Adrenal gland (tissue), 9 donors: ENCODE measurements at regions not wholly inside any gene's neighbourhood (a gene's known extent, or its start where the extent isn't known, plus 50 kb on each side); places are given as distances from the start of the nearest gene placed in this dataset.

Experiments
- DNase-seq, 7 donors: peaks; one replicate each; pipeline ENCODE4 v3.0.0-alpha.2; 2019 to 2020
- H3K27ac ChIP-seq, 5 donors: fragments of 200-600 bp; sonication (generic) in 4 of 5; 1 replicate in 3 of 5; 2 replicates in 2 of 5; pipeline versions ENCODE4 v1.5.1 to v1.8.0; 2016 to 2020; ENCODE audit warnings: mild to moderate bottlenecking in 1 of 5
- H3K27me3 ChIP-seq: fragments of 200-600 bp; 2 replicates; pipeline ENCODE4 v1.8.0; 2021
- H3K36me3 ChIP-seq, 2 donors: fragments of 200-600 bp; replicated peaks in 1 of 2; 1 replicate in 1 of 2; 2 replicates in 1 of 2; pipeline versions ENCODE4 v1.5.1 to v1.8.0; 2018 to 2022
- H3K4me1 ChIP-seq, 2 donors: fragments of 200-600 bp; replicated peaks in 1 of 2; 1 replicate in 1 of 2; 2 replicates in 1 of 2; pipeline versions ENCODE4 v1.5.1 to v1.8.0; 2018 to 2021
- H3K4me3 ChIP-seq, 4 donors: fragments of 200-600 bp; sonication (generic) in 3 of 4; one replicate each; pipeline ENCODE4 v1.5.1; 2016 to 2018
- H3K9me3 ChIP-seq, 3 donors: fragments of 200-600 bp; sonication (generic) in 1 of 3; replicated peaks in 1 of 3; 1 replicate in 2 of 3; 2 replicates in 1 of 3; pipeline versions ENCODE4 v1.5.1 to v1.8.0; 2016 to 2021
- CTCF ChIP-seq, 6 experiments: fragments of 450-650 bp in 4 of 6; fragments of 200-600 bp in 2 of 6; sonication (generic) in 1 of 6; IDR thresholded peaks; 1 replicate in 5 of 6; 2 replicates in 1 of 6; pipeline versions ENCODE4 v1.5.1 to v1.8.0; 2016 to 2021; ENCODE audit warnings: antibody characterized with exemption in 6 of 6, mild to moderate bottlenecking in 2 of 6, moderate library complexity in 1 of 6
- POLR2A ChIP-seq, 2 donors: fragments of 450-650 bp; IDR thresholded peaks; one replicate each; pipeline ENCODE4 v1.6.1; 2017; ENCODE audit warnings: antibody characterized with exemption in 2 of 2, mild to moderate bottlenecking in 2 of 2, moderate library complexity in 1 of 2
- WGBS, 4 donors: extraction: QIAGEN DNeasy Blood & Tissue Kit in 2 of 4; methylation state at CpG; one replicate each; pipeline versions ENCODE4 v1.1.5 to v1.1.7; 2013 to 2017; 5-methylcytosine and 5-hydroxymethylcytosine counted together
- intact Hi-C, 2 donors: fragments of 100-400 bp; cut with DNase I; formaldehyde crosslinking; loops; one replicate each; pipeline versions ENCODE4 v1.14.1 to v1.15.0; 2022 to 2023
- donor health status: healthy with polysubstance abuse.
- donor health status: Bipolar disorder and iron deficiency.
- donor health status: DM: yes; HTN: yes; CAD: no.
- donor health status: DM: no; HTN: no; CAD: no.
- donor health status: DM: no; HTN: no; CAD: no.

- no peak overlapping the region for H3K27ac ChIP-seq
- 61 to 71% (median 67%) methylated on average over 2 of the region's 2 CpGs for WGBS, 4 donors
- intact Hi-C loops = no loop called here
Observed at GRCh38 chr18:44533071-44533470, 147.6 kb upstream of the SETBP1 start.

GRCh38 chr18:44536046-44536445 lies 144.6 kb upstream of the SETBP1 start:
- H3K9me3 ChIP-seq = no peaks in the 10 kb centered on the region
- WGBS, 4 donors = 48 to 66% (median 61%) methylated on average over 1 of the region's 1 CpG
- intact Hi-C loops = no loop called here
- no peaks in the 10 kb centered on the region for H3K27me3 ChIP-seq
- H3K4me3 ChIP-seq = no peak overlapping the region
- no peaks in the 10 kb centered on the region for H3K36me3 ChIP-seq
- no peak overlapping the region for H3K27ac ChIP-seq
- no peak for TF ChIP-seq CTCF (IDR thresholded peaks at IDR 0.05)
- no peak for TF ChIP-seq POLR2A (IDR thresholded peaks at IDR 0.05)
- no peak for DNase-seq
- no peaks in the 10 kb centered on the region for H3K4me1 ChIP-seq

More at GRCh38 chr18:44533071-44533470, 147.6 kb upstream of the SETBP1 start:
- Histone ChIP-seq H3K27me3 (no peaks in the 10 kb centered on the region), H3K9me3 (no peaks in the 10 kb centered on the region), H3K36me3 (no peaks in the 10 kb centered on the region), H3K4me1 (no peaks in the 10 kb centered on the region), H3K4me3 (no peak overlapping the region)
- DNase-seq = no peak
- no peak for TF ChIP-seq POLR2A (IDR thresholded peaks at IDR 0.05)
- no peak for TF ChIP-seq CTCF (IDR thresholded peaks at IDR 0.05)

GRCh38 chr18:44536619-44537018 lies 144.1 kb upstream of the SETBP1 start:
- 56 to 65% (median 58%) methylated on average over 1 of the region's 1 CpG for WGBS, 4 donors
- intact Hi-C loops = no loop called here

GRCh38 chr18:44537526-44537925 lies 143.2 kb upstream of the SETBP1 start:
- H3K4me3 ChIP-seq = no peak overlapping the region
- no peaks in the 10 kb centered on the region for H3K4me1 ChIP-seq
- H3K9me3 ChIP-seq = no peaks in the 10 kb centered on the region
- 68 to 80% (median 75%) methylated on average over 2 of the region's 2 CpGs for WGBS, 4 donors
- no peak for TF ChIP-seq POLR2A (IDR thresholded peaks at IDR 0.05)
- no peak for TF ChIP-seq CTCF (IDR thresholded peaks at IDR 0.05)
- intact Hi-C loops = no loop called here
- no peak for DNase-seq
- no peaks in the 10 kb centered on the region for H3K27me3 ChIP-seq
- H3K36me3 ChIP-seq = no peaks in the 10 kb centered on the region
- no peak overlapping the region for H3K27ac ChIP-seq

More at GRCh38 chr18:44536619-44537018, 144.1 kb upstream of the SETBP1 start:
- Histone ChIP-seq H3K27me3 (no peaks in the 10 kb centered on the region), H3K9me3 (no peaks in the 10 kb centered on the region), H3K27ac (no peak overlapping the region), H3K36me3 (no peaks in the 10 kb centered on the region), H3K4me3 (no peak overlapping the region), H3K4me1 (no peaks in the 10 kb centered on the region)
- no peak for DNase-seq
- TF ChIP-seq CTCF (IDR thresholded peaks at IDR 0.05) (no peak), POLR2A (IDR thresholded peaks at IDR 0.05) (no peak)
